GM18873 (cell line): ENCODE measurements at regions not wholly inside any gene's neighbourhood (a gene's known extent, or its start where the extent isn't known, plus 50 kb on each side); places are given as distances from the start of the nearest gene placed in this dataset.

ENCODE experiments used
- ATAC-seq: cut with Tn5 transposase; IDR thresholded peaks from one replicate; pipeline ENCODE4 v1.9.1; 2021; ENCODE audit warnings: mild to moderate bottlenecking, moderate library complexity, moderate number of reproducible peaks; ENCODE audit not compliant: unreplicated experiment, low FRiP score

DNA sequence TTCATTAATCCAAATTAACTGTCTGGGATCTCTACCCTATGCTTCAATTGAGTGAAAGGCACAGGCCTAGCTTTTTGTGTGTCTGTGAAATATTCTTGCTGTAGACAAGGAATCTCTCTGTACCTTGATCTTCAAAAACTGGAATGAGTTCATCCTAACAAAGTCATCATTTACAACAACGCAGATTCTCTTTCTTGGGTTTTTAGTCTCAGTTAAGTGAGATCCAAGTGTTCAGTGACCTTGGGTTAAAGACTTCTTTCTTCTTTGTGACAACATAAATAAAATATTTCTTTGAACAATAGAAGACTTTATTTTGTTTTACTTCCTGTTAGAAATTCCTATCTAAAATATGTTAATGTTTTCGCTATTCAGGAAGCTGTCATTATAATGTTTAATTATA, 192.2 kb upstream of the LMNTD1 start:
- no peak for ATAC-seq

DNA sequence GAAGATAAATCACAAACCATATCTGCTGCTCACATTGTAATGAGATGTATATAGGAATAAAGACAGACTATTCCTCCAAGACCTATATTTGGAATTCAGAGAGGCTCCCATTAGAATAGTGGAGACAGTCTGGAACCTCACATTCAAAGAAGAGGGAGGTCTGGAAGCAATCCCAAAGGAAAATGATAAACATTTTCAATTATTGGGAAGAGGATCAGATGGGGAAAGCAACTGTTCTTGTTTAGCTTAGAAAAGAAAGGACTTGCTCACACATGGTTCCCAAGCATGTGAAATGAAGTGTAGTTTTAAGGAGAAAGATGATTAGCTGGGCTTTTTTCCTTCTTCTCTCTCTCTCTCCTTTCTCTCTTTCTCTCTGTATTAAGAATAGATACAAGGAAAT, 193.0 kb upstream of the LMNTD1 start:
- no peak for ATAC-seq

DNA sequence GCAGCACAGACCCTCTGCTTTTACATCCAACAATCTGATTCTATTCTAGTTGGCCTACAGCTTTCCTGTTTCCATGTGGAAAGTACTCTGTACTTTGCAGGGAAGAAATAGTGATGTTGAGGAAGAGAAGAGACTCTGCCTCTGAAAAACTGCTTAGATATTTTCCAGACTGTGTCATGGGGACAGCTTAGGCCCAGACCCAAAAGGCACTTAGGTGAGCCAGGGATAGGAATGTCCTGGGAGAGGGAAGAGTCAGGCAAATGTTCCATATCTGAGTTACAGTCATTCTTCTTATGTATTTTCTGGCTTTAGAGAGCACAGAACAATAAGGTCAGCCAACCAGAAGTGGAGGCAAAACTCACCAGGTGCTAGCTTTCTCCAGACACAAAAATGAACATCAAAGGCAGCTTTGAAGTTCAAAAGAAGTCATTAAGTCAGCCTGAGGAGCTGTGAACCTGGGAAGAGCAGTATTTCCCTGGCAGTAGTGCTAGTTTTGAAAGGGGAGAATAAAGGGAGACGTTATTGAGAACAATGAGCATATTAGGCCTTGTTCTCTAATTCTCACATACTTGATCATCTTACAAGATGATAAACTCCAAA, 199.7 kb upstream of the LMNTD1 start:
- no peak for ATAC-seq

DNA sequence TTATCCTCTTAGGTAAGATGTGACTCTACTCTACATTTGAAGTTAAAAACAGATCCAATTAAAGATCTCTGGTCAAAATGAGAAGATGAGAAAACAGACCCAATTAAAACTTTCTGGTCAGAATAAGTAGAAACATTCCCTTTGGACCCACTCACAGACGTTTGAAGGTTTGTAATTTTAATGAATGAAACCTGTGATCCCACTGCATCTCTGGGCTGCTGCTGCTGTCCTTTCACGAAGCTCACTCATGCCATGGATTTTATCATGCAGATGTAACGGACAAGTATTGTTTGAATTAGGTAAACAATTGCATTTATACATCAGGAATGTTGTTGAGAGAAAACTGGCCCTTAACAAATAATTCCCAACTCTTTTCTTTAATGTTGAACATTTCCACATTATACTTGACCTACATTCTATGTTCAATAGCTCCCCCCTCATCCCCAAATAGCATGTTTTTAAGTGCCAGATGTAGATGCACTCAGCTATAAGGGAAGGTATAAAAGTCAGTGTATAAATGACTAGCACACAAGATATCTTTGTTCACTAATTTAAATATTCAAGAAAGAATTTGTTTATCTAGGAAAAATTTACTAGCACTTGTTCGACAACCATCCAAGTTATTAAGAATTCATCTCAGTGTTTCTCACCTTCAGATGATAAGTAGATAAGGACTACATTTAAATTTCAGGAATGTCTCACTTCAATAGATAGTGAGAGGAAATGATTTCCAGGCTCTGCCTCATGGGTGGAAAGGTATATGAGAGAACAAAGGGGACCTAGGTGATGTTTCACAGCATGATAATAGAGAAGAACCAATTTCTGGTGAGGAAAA, 202.3 kb upstream of the LMNTD1 start:
- ATAC-seq = no peak

DNA sequence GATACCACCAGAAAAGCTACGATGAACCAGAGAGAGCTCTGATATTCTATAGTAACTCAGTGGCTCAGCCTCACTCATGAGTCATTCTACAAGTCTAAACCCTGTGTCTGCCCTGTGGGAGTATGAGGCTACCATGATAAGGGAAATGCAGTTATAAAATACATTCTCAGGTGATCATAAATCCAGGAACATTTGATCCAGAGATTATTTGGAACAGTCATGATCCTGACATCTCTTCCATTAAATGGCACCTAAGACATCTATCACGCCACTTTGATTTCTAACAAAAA, 202.6 kb upstream of the RASSF8 start:
- ATAC-seq = no peak

DNA sequence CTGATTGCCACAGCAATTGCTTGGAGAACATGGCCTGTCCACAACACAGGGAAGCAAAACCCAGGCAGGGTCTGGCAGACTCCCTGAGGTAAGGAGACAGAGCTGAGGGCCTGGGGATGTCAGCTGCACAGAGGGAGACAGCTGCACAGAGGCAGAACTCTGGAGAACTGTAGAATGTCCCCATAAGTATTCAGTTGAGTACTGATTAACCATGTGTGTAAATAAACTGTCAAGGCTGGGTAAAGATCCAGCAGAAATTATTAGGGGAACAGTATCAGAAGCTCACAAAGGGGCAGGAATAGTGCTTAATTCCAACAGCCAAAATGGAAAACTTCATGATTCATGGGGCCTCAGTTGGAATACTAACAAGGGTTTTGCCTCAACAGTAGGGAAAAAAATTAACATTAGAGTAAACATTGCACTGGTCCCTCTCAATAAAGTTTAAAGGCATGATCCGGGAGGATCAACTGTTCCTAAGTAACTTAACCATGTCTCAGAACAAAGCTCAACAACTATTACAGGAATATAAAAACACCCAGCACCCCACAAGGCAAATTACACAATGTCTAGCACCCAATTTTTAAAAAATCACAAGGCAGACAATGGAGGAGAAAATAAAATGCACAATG, 201.3 kb upstream of the RASSF8 start:
- no peak for ATAC-seq

DNA sequence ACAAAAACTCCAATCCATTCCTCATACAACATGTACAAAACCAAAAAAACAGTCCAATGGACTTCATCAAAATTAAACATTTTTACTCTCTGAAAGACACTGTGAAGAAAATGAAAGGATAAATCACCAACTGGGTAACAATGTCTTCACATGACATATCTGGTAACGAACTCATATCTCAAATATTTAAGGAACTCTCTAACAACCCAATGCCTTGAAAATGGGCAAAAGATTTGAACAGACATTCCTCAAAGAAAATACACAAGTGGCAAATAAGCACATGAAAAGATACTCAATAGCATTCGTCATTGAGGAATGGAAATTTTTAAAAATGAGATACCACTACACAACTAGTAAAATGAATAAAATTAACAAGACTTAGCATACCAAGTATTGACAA, 198.7 kb upstream of the RASSF8 start:
- ATAC-seq = no peak

DNA sequence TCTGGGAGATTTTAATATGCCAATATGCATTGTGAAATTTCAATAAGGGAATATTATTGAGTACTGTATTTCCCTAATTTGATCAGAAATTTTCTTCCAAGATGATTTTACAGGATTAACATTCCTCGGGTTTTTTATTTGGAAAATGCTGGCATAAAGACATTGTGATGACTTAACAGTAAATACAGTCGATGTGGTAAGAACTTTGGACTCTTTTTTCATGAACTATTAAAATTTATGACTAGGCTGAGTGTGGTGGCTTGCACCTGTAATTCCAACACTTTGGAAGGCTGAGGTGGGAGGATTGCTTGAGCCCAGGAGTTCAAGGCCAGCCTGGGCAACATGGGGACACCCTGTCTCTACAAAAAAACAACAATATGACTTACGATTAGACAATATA, 197.1 kb upstream of the RASSF8 start:
- ATAC-seq = no peak

DNA sequence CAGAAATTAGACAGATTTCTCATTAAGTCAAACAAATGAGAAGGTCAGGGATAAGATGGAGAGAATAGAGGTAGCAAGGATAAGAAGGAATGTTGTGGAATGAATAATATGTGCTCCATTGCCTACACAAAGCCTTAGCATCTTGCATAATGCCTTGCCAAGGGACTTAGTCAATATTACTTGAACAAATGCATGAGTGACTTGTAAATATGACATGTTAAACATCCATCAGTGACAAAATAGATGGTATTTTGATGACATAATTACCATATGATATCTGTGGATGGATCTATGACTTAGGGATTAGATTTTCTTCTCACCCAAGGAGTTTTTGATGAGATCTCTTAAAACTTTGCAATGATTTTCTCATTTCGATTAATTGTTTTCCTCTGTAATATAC, 194.1 kb upstream of the RASSF8 start:
- ATAC-seq = no peak

DNA sequence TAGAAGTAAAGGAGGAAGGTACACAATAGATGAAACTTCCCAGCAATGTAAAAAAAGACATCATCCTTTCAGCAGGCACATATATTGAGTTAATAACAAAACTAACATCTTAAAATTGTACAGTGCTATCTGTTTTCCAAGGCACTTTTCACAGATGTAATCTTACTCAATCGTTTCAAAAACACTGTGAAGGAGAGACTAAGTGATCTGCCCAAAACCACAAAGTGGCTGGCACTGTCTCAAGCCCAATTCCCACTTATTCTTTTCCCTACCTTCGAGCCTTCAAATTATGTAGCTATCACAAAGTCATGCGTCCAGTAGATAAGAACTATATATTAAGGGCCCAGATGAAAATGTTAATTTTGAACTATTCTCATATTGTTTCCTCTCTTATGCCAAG, 193.6 kb upstream of the RASSF8 start:
- ATAC-seq = no peak

DNA sequence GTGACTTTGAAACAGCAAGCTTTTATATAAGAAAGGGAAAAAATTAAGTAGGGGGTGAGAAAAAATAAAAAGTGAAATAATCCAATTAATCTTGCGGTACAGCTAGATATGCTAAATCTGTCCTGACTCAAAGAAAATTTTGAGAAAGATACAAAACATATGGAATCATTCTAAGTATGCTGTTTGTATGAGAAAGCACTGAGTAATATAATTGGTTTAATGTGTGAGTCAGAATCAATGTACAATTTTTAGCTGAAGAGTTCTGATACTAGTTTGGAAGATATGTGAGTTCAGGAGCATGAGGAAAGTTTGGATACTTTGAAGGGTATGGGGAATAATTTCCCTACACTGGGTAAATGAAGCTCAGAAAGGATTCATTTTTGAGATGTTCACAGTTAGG, 190.9 kb upstream of the RASSF8 start:
- ATAC-seq = no peak

DNA sequence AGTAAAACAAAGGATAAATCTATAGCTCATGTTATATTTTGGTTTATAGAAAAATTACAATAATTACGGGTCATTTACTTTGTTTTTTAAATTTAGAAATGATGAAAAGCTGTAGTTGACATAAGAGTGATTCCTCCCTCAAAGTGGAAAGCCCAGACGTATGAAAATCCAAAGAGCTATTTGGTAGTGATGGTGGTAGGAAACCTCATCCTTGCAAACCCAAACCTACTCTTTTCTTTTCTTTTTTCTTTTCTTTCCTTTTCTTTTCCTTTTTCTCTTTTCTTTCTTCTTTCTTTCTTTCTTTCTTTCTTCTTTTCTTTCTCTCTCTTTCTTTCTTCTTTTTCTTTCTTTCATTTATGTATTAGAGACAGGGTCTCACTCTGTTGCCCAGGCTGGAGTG, 190.3 kb upstream of the RASSF8 start:
- no peak for ATAC-seq

DNA sequence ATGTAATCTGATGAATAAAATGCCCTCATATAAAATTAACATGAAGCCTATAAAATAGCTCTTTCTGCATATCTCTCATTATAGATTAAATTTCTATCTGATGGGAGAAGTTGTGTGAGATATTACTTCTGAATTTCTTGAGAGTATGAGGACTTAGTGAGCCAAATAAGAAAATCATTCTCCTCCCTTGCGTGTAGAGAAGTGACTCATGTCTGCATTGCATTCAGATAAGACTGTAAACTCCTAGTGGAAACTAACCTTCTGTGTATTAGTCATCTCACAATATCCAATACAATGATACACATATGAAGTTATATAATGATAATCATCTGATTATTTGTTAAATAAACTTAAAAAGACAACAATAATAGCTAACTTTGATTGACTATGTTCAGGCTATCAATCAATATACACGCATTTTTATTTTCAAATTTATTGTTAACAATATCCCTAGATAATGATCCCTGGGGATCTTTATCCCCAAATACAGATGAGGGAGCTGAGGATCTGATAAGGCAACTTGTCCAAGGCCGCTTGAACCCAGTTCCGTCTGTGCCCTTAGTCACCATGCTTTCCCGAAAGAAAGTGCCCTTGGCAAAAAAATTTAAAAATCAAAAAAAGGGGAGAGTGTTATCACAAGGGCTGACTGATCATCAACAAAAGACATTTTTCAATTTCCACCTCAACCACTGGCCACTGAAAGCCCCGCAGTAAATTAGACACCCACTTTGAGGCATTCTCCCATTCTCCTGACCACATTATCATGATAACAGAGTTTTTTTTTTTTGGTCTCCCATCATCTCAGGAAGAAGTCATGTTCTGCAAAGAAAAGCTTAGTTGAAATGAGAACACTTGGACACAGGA, 189.2 kb upstream of the RASSF8 start:
- ATAC-seq = no peak

DNA sequence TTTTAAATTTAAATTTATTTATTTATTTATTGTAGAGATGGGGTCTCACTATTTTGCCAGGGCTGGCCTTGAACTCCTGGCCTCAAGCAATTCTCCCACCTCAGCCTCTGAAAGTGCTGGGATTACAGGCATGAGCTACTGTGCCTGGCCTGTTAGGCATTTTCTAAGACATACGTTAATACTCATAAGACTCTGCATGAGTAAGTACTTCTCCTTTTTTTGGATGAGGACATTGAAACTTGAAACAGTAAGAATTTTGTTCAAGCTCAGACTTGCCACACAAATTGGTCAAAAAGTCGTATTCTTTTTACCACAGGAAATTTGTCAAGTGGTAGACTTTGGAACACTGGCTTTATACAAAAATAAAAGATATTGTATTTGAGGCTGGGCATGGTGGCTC, 187.4 kb upstream of the RASSF8 start:
- ATAC-seq = no peak

DNA sequence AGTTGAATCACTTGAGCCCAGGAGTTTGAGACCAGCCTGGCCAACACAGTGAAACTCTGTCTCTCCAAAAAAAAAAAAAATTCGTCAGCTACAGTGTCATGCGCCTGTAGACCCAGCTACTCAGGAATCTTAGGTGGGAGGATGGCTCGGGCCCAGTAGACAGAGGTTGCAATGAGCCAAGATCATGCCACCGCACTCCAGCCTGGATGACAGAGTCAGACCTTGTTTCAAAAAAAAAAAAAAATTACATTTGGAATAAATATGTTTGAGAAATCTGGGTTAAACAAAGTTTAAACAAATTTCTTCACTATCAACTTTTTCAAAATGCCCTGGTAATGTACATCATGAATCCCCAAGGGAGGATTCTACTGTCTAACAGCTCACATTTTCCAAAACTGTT, 187.0 kb upstream of the RASSF8 start:
- no peak for ATAC-seq

DNA sequence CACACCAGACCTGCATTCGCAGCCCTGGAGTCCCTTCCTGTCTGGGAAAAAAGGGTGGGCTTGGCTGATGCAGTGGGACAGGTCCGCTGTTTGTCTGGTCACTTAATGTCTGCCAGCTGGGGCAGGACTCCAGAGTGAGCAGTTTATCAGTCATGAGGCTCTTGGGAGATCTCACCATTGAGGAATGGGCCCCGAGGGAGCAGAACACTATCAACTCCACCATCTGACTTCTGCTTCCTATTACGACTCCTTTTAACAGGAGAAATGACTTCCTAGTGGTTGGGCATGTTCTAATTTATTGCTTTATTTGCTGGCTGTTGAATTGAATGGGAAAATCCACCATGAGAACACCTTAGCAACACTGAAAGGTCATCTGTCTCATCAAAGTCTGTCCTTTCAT, 182.5 kb upstream of the RASSF8 start:
- no peak for ATAC-seq

DNA sequence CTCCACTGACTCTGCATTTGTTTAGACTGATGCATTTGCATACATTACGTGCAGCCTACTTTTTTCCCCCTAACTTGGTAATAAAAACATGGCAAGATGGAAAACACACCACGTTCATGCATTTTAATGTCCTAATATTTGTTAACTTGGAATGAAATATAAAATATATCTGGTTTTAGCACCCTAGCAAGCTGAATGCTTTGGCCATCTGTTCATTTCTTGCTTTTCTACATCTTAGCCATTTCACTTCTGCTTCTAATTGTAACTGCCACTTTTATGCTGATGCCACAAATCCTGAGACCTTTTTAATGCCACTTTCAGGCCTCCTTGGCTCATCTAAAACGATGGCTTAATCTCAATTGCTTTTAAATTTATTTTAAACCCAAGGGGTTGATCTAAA, 177.7 kb upstream of the RASSF8 start:
- no peak for ATAC-seq

DNA sequence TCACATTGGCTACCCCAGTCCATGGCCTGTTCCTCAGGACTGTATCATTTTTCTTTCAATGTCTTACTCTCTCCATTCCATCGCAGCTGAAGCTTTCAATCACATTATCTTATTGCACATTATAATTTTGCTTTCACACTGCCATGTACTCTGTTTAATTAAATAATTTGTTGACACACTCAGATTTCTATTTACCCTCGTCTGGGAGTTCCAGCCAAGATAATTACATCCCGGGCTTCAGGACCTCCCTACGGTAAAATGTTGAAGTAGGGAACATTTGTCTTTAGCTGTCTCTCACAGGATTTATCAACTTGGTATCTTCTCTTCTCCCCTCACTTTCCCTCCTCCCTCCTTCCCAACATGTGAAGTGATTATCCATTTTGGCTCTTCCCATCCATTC, 177.2 kb upstream of the RASSF8 start:
- no peak for ATAC-seq

DNA sequence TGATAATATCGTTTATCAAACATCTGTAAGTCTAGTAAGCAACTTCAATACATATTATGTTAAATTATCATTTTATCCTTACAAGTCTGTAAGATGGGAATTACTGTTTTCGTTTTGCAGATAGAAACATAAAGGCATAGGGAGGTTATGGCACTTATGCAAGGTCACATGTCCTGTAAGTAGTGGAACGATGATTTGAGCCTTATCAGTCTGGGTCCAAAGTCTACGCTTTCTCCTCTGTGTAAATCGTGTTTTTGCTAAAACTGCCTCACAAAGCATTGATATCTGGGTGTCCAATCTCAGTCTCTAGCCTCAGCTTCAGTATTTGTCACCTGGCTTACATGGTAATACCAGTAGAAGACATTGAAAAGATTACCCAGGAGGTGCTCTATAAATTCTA, 174.9 kb upstream of the RASSF8 start:
- no peak for ATAC-seq

DNA sequence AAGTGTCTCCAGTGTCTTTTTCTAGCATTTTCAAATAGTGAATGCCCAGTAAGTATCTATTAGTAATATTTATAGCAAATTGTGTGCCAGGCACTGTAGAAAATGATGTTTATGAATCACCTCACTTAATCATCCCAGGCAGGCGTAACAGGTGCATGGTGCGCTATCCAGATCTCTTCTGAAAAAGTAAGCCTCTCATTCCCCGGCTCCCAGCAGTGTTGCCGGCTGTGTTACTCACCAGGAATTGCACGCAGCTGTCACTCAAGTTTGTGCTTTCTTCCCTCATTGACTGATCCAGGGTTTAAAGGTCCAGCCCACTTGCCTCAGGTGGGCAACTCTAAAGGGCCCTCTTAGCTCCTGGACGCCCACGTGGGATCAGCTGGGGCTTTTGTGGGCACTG, 173.8 kb upstream of the RASSF8 start:
- ATAC-seq = no peak

DNA sequence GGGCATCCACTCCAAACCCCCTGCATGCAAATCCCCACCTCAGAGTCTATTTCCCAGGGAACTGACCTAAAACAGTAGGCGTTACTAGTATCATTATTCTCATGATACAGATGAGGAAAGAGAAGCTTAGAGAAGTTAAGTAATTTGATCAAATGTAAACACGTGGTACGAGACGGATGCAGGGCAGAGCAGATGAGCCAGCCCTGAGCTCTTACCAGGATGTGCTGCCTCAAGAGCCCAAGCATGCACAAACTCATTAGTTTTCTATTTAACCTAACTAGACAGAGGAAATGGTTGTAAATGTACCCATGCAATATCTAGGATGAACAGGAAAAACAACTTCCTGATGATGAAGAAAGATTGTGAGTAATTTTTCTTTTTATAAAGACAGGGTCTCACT, 173.3 kb upstream of the RASSF8 start:
- no peak for ATAC-seq
